GM10248 (cell line): ENCODE measurements at regions not wholly inside any gene's neighbourhood (a gene's known extent, or its start where the extent isn't known, plus 50 kb on each side); places are given as distances from the start of the nearest gene placed in this dataset.

Experiments
- CTCF ChIA-PET: fragments of 300-600 bp; sonication (Branson Sonifier 250); formaldehyde crosslinking; extraction: SDS; loops from one replicate; lab custom pipeline; 2021; ENCODE audit warnings: antibody characterized with exemption; lab: Yijun Ruan, JAX
- POLR2A ChIA-PET: fragments of 350-650 bp; sonication (Branson Sonifier 250); formaldehyde crosslinking; extraction: SDS; loops from one replicate; lab custom pipeline; 2020; ENCODE audit warnings: antibody characterized with exemption; lab: Yijun Ruan, JAX
- DNase-seq: peaks from one replicate; pipeline ENCODE4 v3.0.0; 2012; ENCODE audit errors: extremely low spot score
- TF ChIP-seq, protein P1 (sequence below): IDR thresholded peaks from 2 replicates; pipeline ENCODE4 v1.5.1; 2012; ENCODE audit warnings: mild to moderate bottlenecking, low read depth; ENCODE audit errors: extremely low read depth, missing control alignments, control extremely low read depth

DNA sequence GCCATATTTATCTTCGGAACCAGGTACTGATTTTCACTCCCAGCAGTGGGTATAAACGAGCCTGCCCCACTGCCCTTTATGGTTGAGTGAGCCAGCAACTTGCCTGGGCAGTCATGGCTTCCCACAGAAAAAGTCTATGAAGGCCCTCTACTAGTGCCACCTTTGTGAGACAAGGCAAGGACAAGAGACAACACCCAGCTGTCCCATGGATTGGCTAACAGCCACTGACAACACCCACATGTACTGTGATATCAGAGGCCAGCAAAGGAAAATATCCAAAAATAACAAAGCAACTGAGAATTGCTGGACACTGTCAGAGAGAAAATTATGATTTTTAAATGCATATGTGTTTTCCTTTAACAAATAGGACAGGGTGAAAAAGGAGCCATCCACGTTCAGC is 248.4 kb upstream of the TTC29 start:
- ChIA-PET POLR2A (no interaction called here), CTCF (no interaction called here)
- TF ChIP-seq, protein P1, sequence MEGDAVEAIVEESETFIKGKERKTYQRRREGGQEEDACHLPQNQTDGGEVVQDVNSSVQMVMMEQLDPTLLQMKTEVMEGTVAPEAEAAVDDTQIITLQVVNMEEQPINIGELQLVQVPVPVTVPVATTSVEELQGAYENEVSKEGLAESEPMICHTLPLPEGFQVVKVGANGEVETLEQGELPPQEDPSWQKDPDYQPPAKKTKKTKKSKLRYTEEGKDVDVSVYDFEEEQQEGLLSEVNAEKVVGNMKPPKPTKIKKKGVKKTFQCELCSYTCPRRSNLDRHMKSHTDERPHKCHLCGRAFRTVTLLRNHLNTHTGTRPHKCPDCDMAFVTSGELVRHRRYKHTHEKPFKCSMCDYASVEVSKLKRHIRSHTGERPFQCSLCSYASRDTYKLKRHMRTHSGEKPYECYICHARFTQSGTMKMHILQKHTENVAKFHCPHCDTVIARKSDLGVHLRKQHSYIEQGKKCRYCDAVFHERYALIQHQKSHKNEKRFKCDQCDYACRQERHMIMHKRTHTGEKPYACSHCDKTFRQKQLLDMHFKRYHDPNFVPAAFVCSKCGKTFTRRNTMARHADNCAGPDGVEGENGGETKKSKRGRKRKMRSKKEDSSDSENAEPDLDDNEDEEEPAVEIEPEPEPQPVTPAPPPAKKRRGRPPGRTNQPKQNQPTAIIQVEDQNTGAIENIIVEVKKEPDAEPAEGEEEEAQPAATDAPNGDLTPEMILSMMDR, result no peak
- DNase-seq, result no peak

DNA sequence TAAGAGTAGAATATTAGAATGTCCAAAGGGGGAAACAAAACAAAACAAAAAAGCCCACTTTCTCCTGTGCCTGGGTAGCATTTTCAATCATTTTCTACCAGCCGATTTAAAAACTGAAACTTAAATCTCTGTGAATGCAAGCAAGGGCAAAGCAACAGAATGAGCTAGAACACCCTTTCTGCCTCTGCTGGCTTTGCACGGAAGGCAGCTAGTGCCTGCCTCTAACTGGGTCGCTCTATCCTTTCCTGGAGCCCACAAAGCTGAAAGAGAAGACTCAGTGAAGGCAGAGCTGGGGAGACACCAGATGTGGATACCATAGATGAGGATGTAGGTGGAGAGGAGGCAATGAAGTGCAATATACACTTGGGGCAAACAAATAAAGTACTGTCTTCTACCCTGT is 248.9 kb upstream of the TTC29 start:
- ChIA-PET POLR2A (no interaction called here), CTCF (interaction anchor here (1.2 to 1.7 kb wide), 2 partner anchors 11 to 13 kb away, joined by 3 to 4 read pairs; no protein-coding TSS in a partner anchor)
- TF ChIP-seq, protein P1, result no peak

DNA sequence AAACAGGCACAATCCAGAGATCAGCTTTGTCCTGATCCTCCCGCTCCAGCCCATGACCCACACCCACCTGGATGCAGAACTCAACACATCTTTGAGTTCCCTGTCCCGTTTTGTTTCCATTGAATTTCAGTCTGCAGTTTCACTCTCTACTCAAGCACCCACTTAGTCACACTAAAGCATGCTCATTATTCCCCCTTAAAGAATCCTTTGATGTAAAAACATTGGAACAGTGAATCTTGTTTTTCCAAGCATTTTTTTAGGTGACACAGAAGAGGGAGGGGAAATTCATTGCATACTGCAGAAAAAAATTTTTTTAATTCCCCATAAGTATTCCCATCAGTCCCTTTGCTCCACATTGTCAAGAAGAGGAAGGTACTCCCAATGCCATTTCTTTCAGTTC is 249.7 kb upstream of the TTC29 start:
- no peak for DNase-seq
- TF ChIP-seq, protein P1, result no peak
- CTCF ChIA-PET, result interaction anchor here (1.2 to 1.7 kb wide), 2 partner anchors 12 kb away, joined by 3 to 4 read pairs; no protein-coding TSS in a partner anchor
- POLR2A ChIA-PET, result no interaction called here

More for the DNA sequence above, 248.9 kb upstream of the TTC29 start:
- DNase-seq, result no peak

DNA sequence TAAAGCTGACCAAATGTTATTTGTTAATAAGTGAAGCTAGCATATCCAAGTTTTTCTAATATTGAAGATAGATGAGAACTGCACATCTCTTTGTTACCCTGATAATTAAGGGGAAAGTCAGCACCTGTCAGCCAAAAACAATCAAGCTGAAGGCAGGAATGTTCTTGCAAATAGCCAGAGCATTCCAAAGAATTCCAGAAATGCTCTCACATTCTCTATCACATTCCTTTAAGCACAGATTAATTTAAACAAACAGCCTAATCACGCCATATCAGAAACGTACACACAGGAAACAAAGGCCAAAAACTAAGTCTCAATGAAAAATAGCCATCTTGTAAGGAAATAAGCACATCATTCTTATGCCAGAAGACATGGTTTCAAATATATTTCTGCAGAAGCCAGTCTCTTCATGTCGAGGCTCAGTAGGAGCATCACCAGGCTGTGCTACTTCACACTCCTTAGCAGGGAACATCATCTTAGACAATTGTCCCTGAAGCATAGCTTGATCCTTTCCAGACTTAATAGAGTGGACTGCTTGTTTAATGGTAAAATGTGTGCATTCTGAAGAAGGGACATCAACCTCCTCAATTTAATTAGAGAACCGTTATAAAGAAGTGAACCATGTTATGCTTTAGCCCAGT is 252.9 kb upstream of the TTC29 start:
- TF ChIP-seq, protein P1, result no peak
- DNase-seq, result no peak
- POLR2A ChIA-PET, result no interaction called here
- CTCF ChIA-PET, result interaction anchor here (1.0 kb wide), 1 partner anchor 15 kb away, joined by 3 read pairs; no protein-coding TSS in a partner anchor

DNA sequence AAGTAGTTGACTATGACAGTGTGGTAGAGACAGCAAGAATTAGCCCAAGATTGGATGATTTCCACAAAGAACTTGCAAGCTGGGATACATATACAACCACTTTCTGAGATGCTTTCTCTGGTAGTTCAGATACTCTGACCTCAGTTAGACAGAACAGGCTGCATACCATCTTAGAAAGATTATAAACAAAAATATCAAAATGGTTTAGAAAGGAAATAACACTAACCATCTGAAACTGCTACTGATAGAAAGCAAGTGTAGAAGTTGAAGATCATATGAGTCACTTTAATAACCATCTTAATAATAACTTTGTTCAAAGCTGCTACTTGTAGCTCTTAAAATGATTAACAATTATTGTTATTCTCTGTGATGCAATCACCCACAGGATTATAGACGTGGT is 255.4 kb upstream of the TTC29 start:
- no peak for DNase-seq
- TF ChIP-seq, protein P1, result no peak
- POLR2A ChIA-PET, result no interaction called here
- CTCF ChIA-PET, result interaction anchor here (1.6 kb wide), 1 partner anchor 12 kb away, joined by 5 read pairs; no protein-coding TSS in a partner anchor

DNA sequence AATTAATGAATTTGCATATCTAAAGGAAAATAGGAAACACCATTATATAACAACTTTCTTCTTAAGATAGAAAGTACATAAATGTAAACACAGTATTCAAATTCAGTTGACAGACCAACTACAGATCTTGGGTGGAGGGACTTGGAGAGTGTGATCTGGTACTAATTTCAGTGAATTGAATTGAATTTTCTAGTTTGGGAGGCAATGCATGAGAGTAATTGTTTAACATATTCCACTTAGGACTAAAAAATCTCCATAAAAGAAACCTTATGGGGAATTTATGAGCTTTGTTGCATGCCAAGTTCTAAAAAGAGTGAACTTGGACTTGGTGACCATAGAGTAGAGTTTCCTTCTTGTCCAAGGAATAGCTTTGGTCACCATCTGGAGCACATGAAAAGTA is 261.1 kb upstream of the TTC29 start:
- TF ChIP-seq, protein P1, result no peak
- CTCF ChIA-PET, result interaction anchor here (1.1 to 1.8 kb wide), 3 partner anchors 11 to 52 kb away, joined by 3 to 4 read pairs (median 3); no protein-coding TSS in a partner anchor
- POLR2A ChIA-PET, result no interaction called here
- DNase-seq, result no peak
